Smooth muscle cell (in vitro differentiated cells): ENCODE measurements at regions not wholly inside any gene's neighbourhood (a gene's known extent, or its start where the extent isn't known, plus 50 kb on each side); places are given as distances from the start of the nearest gene placed in this dataset.

Source experiments
- DNase-seq: peaks from one replicate; lab custom pipeline; 2025; ENCODE audit not compliant: unreplicated experiment; lab: John Stamatoyannopoulos, UW
- H2AFZ ChIP-seq: fragments of 200-600 bp; sonication (generic); 2 replicates; pipeline ENCODE4 v1.6.0; 2016; ENCODE audit warnings: antibody characterized with exemption, low read depth, mild to moderate bottlenecking
- H3F3A ChIP-seq: fragments of 200-600 bp; sonication (generic); 2 replicates; pipeline ENCODE4 v1.6.0; 2017; ENCODE audit warnings: antibody characterized with exemption, low read depth
- H3K27ac ChIP-seq: fragments of 200-600 bp; sonication (generic); 2 replicates; pipeline ENCODE4 v1.5.1; 2016; ENCODE audit warnings: low read depth, mild to moderate bottlenecking
- H3K27me3 ChIP-seq: fragments of 200-600 bp; sonication (generic); 2 replicates; pipeline ENCODE4 v1.6.1; 2016; ENCODE audit warnings: low read depth, mild to moderate bottlenecking
- H3K36me3 ChIP-seq: fragments of 200-600 bp; sonication (generic); 2 replicates; pipeline ENCODE4 v1.5.1; 2016; ENCODE audit warnings: low read depth
- H3K4me1 ChIP-seq: fragments of 200-600 bp; sonication (generic); 2 replicates; pipeline ENCODE4 v1.5.1; 2016; ENCODE audit warnings: low read depth
- H3K4me2 ChIP-seq: fragments of 200-600 bp; sonication (generic); 2 replicates; pipeline ENCODE4 v1.6.0; 2016; ENCODE audit warnings: mild to moderate bottlenecking
- H3K4me3 ChIP-seq: fragments of 200-600 bp; sonication (generic); 2 replicates; pipeline ENCODE4 v1.5.1; 2016; ENCODE audit warnings: mild to moderate bottlenecking
- H3K79me2 ChIP-seq: fragments of 200-600 bp; sonication (generic); 2 replicates; pipeline ENCODE4 v1.6.0; 2016; ENCODE audit warnings: low read depth, mild to moderate bottlenecking
- H3K9ac ChIP-seq: fragments of 200-600 bp; sonication (generic); 2 replicates; pipeline ENCODE4 v1.6.0; 2016; ENCODE audit warnings: low read depth
- H3K9me3 ChIP-seq: fragments of 200-600 bp; sonication (generic); replicated peaks from 2 replicates; pipeline ENCODE4 v1.5.1; 2016; ENCODE audit warnings: low read depth
- H4K20me1 ChIP-seq: fragments of 200-600 bp; sonication (generic); 2 replicates; pipeline ENCODE4 v1.6.0; 2016; ENCODE audit warnings: low read depth
- CTCF ChIP-seq: fragments of 200-600 bp; sonication (generic); IDR thresholded peaks from 2 replicates; pipeline ENCODE4 v1.5.1; 2017; ENCODE audit warnings: borderline replicate concordance, mild to moderate bottlenecking, antibody characterized with exemption; ENCODE audit not compliant: insufficient read depth, poor library complexity, severe bottlenecking
- WGBS: methylation state at CpG from one replicate; pipeline ENCODE4 v1.1.7; 2016; ENCODE audit warnings: low lambda C conversion rate; 5-methylcytosine and 5-hydroxymethylcytosine counted together

GRCh38 chr11:122213171-122213570 is 97.2 kb upstream of the BLID start:
- WGBS, result 96% methylated on average over 12 of the region's 12 CpGs

GRCh38 chr11:122210367-122210997 is 94.5 kb upstream of the BLID start:
- TF ChIP-seq CTCF, result no peak
- Histone ChIP-seq H3K9me3 (no peaks in the 10 kb centered on the region), H3K4me1 (no peaks in the 10 kb centered on the region), H3K36me3 (no peaks in the 10 kb centered on the region), H3K27me3 (no peaks in the 10 kb centered on the region), H3K4me2 (no peak overlapping the region), H4K20me1 (no peaks in the 10 kb centered on the region), H3K9ac (no peak overlapping the region), H3K27ac (peak overlapping the region; percentile 23), H3K79me2 (no peaks in the 10 kb centered on the region), H2AFZ (no peak overlapping the region), H3K4me3 (no peak overlapping the region), H3F3A (no peaks in the 10 kb centered on the region)
- WGBS, result 39% methylated on average over 2 of the region's 2 CpGs
- DNase-seq, result no peak

More at GRCh38 chr11:122213171-122213570, 97.2 kb upstream of the BLID start:
- Histone ChIP-seq H2AFZ (no peak overlapping the region), H3K4me3 (no peak overlapping the region), H3F3A (no peaks in the 10 kb centered on the region), H3K36me3 (no peaks in the 10 kb centered on the region), H3K9me3 (no peaks in the 10 kb centered on the region), H3K4me2 (no peak overlapping the region), H3K27me3 (no peaks in the 10 kb centered on the region), H3K4me1 (peaks cover 7% of the 10 kb centered on the region), H3K9ac (no peak overlapping the region), H4K20me1 (no peaks in the 10 kb centered on the region), H3K27ac (no peak overlapping the region), H3K79me2 (no peaks in the 10 kb centered on the region)
- DNase-seq, result no peak
- TF ChIP-seq CTCF, result no peak

- no peaks in the 10 kb centered on the region for H4K20me1 ChIP-seq
- no peak for TF ChIP-seq CTCF
- H3K36me3 ChIP-seq, result no peaks in the 10 kb centered on the region
- no peak for DNase-seq
- no peaks in the 10 kb centered on the region for H3K4me1 ChIP-seq
- H3K9ac ChIP-seq, result no peak overlapping the region
- H3K4me2 ChIP-seq, result no peak overlapping the region
- no peaks in the 10 kb centered on the region for H3K27me3 ChIP-seq
- no peak overlapping the region for H3K4me3 ChIP-seq
- H3K79me2 ChIP-seq, result no peaks in the 10 kb centered on the region
- 71% methylated on average over 4 of the region's 4 CpGs for WGBS
- H2AFZ ChIP-seq, result no peak overlapping the region
- H3K9me3 ChIP-seq, result no peaks in the 10 kb centered on the region
- no peaks in the 10 kb centered on the region for H3F3A ChIP-seq
- peak overlapping the region; percentile 23 for H3K27ac ChIP-seq
These were observed 93.8 kb upstream of the BLID start for GRCh38 chr11:122209619-122210366.
